ENCODE measurements at regions not wholly inside any gene's neighbourhood (a gene's known extent, or its start where the extent isn't known, plus 50 kb on each side); places are given as distances from the start of the nearest gene placed in this dataset.

DNA sequence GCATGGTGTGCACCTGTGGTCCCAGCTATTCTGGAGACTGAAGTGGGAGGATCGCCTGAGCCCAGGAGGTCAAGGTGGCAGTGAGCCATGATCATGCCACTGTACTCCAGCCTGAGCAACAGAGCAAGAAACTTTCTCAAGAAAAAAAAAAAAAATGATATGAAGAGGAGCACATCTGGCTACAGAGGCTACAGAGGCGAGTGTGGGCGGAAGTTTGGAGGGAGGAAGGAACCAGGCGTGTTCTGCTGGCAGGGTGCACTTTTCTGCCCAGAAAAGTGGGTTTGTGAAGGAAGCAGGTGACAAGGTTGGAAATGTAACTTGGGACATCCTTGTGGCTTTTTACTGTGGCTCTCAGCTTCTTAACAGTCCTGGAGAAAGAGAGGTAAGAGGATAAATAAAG is 96.7 kb downstream of the SNX5 start:
- TF ChIP-seq EP300 (IDR thresholded peaks at IDR 0.05) (no peak), POLR2A (IDR thresholded peaks at IDR 0.05) (no peak), POLR2AphosphoS5 (IDR thresholded peaks at IDR 0.05) (no peak)
- TF ChIP-seq, protein P1, sequence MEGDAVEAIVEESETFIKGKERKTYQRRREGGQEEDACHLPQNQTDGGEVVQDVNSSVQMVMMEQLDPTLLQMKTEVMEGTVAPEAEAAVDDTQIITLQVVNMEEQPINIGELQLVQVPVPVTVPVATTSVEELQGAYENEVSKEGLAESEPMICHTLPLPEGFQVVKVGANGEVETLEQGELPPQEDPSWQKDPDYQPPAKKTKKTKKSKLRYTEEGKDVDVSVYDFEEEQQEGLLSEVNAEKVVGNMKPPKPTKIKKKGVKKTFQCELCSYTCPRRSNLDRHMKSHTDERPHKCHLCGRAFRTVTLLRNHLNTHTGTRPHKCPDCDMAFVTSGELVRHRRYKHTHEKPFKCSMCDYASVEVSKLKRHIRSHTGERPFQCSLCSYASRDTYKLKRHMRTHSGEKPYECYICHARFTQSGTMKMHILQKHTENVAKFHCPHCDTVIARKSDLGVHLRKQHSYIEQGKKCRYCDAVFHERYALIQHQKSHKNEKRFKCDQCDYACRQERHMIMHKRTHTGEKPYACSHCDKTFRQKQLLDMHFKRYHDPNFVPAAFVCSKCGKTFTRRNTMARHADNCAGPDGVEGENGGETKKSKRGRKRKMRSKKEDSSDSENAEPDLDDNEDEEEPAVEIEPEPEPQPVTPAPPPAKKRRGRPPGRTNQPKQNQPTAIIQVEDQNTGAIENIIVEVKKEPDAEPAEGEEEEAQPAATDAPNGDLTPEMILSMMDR (IDR thresholded peaks at IDR 0.05) = no peak

All from suprapubic skin (tissue), 4 donors.